ENCODE measurements at regions not wholly inside any gene's neighbourhood (a gene's known extent, or its start where the extent isn't known, plus 50 kb on each side); places are given as distances from the start of the nearest gene placed in this dataset.
"Not testable (repeated sequence)": the region's sequence is repeated elsewhere in the genome, so short reads cannot be mapped to it uniquely, and the experiment has no call there.

DNA sequence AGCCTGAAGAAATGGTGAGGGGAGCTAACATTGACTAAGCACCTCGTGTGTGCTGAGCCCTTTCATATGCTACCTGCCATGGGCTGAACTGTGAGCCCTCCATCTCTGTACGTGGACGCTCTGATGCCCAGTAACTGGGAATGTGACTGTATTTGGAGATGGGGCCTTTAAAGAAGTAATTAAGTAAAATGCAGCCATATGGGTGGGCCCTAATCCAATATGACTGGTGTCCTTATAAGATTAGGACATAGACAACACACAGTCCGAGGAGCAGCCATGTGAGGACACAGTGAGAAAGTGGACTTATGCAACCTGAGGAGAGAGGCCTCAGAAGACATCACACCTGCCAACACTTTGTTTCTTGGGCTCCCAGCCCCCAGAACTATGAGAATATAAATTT is 92.7 kb upstream of the ATP1B1 start:
- no peak for DNase-seq (ENCODE audit: low spot score)

- no peak for DNase-seq (ENCODE audit: low spot score)
Measured at GRCh38 chr1:169015464-169015863, 91.0 kb upstream of the ATP1B1 start.

DNA sequence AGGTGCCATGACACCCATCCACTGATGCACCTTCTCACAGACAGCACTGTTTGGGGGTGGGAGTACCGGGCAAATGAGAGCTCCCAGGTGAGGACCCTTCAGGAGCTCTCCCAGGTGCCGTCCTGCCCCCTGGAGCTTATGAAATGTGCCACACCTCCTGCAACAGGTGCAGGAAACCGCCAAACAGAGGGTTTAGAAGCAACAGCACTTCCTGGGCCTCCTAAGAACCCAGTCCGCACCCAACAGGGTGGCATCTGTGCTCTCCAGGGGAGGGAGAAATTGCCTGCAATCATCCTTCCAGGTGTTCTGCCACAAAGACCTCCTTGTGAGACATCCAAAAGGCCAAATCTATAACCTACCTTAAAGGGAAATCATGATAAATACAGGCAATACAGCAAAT is 87.7 kb upstream of the ATP1B1 start:
- no peak for DNase-seq (ENCODE audit: low spot score)

DNA sequence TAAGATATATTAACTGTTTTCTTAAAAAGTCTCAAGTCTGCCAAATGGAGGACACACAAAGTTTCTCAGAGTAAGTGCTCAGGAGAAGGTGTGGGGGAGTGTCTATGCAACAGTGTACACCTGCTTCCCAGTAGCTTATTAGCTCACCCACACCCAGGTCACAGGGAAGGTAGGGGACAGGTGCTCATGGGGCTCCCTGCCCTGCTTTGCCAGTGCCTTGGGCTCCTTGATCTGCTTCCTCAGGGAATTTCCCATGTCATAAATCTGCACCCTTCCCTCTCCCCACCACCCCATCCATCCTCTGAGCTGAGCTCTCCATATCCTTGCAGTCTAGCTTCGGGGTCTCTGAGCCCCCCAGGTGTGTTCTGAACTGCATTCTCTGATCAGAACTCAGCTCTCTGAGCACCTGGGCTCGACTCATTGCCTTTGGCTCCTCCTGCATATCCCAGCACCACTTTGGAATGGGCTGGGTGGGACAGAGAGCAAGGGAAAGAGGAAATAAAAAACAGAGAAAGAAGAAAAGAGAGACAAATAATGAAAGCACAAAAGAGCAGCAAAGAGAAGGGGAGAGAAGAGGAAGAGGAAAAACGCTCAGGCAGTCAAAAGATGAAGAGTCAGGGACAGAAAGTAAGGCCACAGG is 87.0 kb upstream of the ATP1B1 start:
- no peak for DNase-seq (ENCODE audit: low spot score)

GRCh38 chr1:169020684-169021083 is 85.8 kb upstream of the ATP1B1 start:
- no peak for DNase-seq (ENCODE audit: low spot score)

- no peak for DNase-seq (ENCODE audit: low spot score)
Measured at GRCh38 chr1:169022648-169023047, 83.8 kb upstream of the ATP1B1 start.

DNA sequence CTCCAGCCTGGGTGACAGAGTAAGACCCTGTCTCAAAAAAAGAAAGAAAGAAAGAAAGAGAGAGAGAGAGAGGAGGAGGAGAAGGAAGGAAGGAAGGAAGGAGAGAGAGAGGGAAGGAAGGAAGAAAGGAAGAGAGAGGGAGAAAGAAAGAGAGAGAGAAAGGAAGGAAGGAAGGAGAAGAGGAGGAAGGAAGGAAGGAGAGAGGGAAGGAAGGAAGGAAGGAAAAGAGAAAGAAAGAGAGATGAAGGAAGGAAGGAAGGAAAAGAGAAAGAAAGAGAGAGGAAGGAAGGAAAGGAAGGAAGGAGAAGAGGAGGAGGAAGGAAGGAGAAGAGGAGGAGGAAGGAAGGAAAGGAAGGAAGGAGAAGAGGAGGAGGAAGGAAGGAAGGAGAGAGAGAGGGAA is 82.2 kb upstream of the ATP1B1 start:
- no peak for DNase-seq (ENCODE audit: low spot score)

- DNase-seq (ENCODE audit: low spot score): no peak
Measured at GRCh38 chr1:169024800-169025271, 81.7 kb upstream of the ATP1B1 start.

GRCh38 chr1:169025412-169025811 is 81.1 kb upstream of the ATP1B1 start:
- no peak for DNase-seq (ENCODE audit: low spot score)

DNA sequence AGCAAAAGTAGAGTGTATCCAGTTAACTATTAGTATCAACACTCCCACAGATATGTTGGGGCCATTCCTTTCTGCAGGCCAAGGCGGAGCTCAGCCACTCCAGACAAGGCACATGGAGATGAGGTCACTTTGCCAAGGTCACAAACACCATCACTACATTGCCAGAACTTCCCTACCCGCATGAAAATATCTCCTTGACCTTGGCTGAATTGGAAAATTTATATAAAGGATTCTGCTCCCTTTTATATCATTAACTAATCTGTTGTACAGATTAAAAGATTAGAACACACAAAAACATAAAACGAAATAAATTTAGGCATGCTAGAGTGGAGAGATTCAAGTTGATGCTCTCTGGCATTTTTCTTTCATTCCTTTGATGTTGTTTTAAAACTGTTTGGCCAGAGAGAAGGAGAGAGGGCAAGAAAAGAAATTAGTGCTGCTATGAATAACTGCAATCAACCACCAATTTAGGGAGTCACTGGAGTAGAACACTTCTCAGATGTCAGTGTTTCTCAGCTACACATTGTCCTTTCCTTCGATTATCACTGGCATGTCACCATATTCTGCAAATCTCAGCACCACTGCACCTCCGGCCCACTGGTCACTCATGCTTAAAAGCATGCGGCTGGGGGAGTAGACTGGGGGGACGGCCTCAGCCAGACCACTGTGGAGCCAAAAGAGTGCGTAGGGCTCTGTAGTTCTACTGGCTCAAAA is 78.7 kb upstream of the ATP1B1 start:
- DNase-seq (ENCODE audit: low spot score): no peak

- DNase-seq (ENCODE audit: low spot score): no peak
Measured at GRCh38 chr1:169031566-169032224, 74.8 kb upstream of the ATP1B1 start.

- DNase-seq (ENCODE audit: low spot score): no peak
Measured at GRCh38 chr1:169041366-169041765, 65.1 kb upstream of the ATP1B1 start.

DNA sequence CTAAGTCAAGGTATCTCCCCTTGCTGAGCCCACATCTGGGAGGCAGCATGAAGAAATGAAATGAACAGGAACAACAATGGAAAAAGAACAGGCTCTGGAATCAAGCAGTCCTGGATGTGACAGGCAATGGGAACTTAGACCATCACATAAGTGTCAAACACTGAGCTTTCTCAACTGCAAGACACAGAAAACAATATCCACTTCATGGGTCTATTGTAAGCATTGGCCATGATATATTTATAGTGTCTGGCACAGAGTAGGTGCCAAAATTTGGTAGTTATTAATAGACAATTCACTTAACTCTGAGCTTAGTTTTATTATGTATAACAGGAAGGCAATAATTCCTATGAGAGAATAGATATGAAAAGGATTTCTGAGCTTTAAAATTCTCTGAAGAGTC is 64.1 kb upstream of the ATP1B1 start:
- DNase-seq (ENCODE audit: low spot score): no peak

- DNase-seq (ENCODE audit: low spot score): no peak
Measured at GRCh38 chr1:169043823-169044222, 62.7 kb upstream of the ATP1B1 start.

- peak; percentile 19 for DNase-seq (ENCODE audit: low spot score)
Measured at GRCh38 chr1:169044296-169044695, 62.2 kb upstream of the ATP1B1 start.

DNA sequence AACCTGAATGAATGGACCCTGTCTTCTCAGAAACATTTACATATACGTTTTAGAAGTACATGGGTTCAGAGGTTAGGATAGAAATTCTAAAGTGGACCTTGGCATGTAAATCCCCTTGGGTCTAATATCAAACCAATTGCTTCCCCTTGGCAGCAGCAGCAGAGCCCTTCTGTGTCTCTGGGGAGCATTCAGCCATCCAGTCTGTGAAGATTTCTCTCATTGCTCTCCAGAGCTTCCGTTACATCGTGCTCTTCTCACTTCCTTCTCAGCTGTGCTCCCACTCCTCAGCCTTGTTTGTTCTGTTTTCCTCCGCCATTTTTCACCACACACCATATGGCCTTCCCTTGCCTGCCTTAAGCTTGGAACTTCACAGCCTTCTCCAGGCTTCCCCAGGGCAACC is 61.5 kb upstream of the ATP1B1 start:
- DNase-seq (ENCODE audit: low spot score): no peak

DNA sequence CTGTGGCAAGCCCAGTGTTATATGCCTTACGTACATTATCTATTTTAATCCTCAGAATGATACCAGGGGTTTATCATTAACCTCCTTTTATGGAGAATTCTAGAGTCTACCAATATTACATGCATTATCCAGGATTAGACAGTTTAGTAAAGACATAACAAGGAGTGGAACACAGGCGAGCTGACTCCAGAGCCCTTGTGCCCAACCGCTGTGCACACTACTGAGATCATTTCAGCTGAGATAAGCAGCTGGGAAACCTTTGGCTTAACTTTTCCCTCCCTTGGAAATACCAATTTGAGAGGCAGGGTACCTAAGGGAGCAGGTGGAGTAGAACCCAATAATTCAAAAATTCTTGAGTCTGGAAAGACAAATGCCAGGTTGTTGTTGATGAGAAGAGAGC is 59.8 kb upstream of the ATP1B1 start:
- no peak for DNase-seq (ENCODE audit: low spot score)

- no peak for DNase-seq (ENCODE audit: low spot score)
Measured at GRCh38 chr1:169047074-169047473, 59.4 kb upstream of the ATP1B1 start.

DNA sequence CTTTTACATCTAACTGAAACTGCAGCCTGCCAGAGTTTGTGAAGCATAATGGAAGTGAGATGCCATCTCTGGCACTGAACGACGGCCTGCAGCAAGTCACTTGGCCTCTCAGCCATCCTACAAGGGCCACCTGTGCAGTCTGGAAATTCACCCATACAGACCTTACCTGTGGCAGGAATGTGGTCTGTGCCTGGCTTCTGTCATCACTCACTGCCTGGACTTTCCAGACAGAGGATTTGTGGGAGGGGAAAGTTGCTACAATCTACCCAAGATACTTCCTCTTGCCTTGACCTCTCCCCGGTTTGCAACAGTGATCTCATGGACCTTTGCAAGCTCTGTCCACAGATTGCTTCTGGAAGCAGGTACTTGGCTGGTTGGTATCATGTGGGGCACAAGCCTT is 58.4 kb upstream of the ATP1B1 start:
- no peak for DNase-seq (ENCODE audit: low spot score)

DNA sequence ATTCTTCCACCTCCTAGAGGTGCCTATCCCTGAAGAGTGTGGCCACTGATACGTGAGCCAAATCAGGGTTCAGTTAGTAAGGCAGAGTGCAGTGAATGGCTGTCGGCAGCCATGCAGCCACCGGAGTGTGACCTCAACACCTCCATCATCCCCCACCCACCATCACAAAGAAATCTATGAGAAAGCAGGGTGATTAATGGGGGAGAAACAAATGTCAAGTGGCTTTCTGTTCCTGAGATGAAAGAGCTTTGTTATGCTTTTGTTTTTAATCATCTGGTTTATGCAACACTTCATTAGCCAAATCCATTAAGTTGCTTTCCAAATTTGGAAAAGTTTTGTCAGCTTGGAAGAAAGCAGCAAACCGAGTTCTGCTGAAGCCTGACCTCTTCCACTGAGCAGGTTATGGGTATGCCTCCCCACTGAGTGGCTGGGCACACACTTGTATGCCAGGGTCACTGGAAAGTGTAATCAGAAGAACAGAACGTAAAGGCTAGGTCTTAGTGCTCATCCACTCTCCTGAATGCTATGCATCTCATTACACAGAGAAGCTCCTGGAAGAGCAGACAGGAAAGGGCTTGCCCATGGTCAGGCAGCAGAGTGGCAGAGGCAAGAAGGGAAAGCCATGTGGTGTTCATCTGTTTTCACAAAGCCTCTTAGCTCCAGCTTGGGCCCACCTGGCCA is 57.1 kb upstream of the ATP1B1 start:
- DNase-seq (ENCODE audit: low spot score): no peak

GRCh38 chr1:169051171-169051570 is 55.3 kb upstream of the ATP1B1 start:
- no peak for DNase-seq (ENCODE audit: low spot score)

GRCh38 chr1:169052171-169052570 is 54.3 kb upstream of the ATP1B1 start:
- not testable (repeated sequence) for DNase-seq (ENCODE audit: low spot score)

GRCh38 chr1:169052727-169053126 is 53.8 kb upstream of the ATP1B1 start:
- DNase-seq (ENCODE audit: low spot score): no peak

All from A172 (cell line).